Epidermal melanocyte (primary cell): ENCODE measurements at regions not wholly inside any gene's neighbourhood (a gene's known extent, or its start where the extent isn't known, plus 50 kb on each side); places are given as distances from the start of the nearest gene placed in this dataset.

Source experiments
- DNase-seq: peaks from one replicate; pipeline ENCODE4 v3.0.0; 2011; ENCODE audit warnings: low spot score; ENCODE audit not compliant: insufficient read length

DNA sequence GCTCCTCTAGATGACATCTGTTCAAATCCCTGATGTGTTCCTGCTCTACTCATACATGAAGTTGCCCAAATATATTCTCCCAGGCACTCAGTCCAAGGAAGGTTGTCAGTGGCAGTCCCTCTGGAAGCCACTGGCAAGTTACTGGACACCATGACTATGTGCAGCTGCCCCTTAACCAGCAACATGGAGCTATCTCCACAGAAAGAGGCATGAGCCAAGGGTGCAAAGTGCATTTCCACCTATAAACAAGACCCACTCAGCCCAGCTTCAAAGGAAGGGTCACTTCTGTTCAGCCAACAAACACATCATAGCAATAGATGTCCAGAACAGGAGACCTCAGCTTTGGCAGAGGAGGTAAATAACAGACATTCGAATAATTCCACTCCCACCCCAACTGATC, 217.6 kb upstream of the PMEPA1 start:
- DNase-seq: no peak

DNA sequence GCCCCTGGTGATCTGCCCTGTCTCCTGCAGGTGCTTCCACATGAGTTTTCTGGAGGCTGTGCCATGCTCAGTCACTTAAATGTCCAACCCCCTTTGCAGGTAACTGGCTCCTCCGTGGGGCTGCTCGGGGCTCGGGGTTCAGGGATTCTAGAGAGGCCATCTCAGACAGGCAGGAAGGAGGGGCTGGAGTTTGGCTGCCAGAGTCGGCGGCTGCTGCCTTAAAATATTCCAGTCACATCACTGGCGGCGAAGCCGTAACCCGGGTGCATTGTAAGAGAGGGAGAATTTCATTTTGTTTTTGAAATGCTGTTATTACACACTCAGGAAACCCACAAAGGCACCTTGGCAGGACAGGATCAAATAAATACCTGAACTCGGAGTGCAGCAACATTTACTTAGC, 212.9 kb upstream of the PMEPA1 start:
- DNase-seq: no peak

DNA sequence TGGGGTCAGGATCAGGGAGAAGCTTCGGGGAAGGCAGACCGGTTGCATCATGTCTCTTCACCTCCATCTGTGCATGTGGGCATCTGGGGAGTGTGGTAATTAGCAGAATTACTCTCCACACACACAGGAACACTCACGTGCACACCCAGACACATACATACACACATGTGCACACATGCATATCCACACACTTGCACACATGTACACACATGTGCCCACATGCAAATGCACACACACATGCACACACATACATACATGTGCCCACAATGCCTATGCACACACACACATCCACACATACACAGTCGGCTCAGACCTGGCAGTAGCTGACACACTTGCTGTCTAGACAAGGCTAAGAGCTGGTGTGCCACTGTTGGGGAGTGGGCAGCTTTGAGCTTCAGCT, 212.3 kb upstream of the PMEPA1 start:
- no peak for DNase-seq

DNA sequence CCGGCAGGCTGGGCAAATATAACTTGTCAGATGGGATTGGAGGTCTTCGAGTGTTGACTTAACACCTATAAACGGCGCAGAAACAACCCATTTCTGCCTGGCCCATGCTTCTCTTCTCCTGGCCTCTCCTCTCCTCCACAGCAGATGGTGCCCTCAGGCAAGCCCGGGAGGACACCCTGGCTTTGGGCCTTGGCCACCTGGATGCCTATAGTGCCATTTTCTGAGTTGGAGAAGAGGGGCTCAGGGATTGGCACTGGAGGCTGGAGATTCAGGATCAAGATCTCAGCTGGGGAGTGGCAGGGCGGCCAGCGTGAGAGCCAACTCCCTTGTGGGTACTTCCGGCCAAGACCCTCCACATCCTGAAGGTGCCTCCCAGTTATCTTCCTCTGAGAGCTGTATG, 211.9 kb upstream of the PMEPA1 start:
- no peak for DNase-seq

DNA sequence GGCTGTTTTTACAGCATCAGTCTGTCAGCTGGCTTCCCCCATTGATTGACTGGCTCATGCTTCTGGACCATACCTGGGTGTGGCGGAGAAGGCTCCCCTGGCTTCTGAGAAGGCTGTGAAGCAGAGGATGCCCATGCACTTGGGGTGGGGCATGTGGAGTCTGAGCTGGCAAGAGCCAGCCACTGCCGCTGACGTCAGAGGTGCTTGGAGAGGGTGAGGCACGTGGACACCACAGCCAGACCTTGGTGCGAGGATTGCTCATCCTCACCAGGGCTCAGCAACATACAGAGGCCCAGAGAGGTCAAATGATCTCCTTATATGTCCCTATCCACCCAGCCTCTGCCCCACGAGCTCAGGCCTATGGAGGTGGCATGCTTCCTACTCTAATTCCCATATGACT, 211.2 kb upstream of the PMEPA1 start:
- DNase-seq: no peak

DNA sequence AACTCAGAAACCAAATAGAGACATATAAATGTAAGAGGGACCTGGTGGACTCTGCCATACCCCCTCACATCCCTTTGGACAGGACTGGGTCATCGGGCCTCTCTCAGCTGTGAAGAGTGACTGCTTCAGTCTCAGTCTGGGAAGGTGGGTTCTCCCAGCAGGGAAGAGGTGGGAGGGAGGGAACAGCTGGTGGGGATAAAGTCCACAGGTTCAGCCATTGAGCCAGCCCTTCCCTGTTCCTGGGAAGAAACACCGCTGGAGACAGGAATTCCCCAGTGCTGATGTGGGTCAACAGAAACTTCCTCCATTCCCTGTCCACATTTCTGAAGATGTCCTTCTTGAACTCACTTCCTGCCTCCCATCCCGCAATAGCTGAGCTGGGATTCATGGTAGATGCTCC, 209.2 kb upstream of the PMEPA1 start:
- DNase-seq: no peak

DNA sequence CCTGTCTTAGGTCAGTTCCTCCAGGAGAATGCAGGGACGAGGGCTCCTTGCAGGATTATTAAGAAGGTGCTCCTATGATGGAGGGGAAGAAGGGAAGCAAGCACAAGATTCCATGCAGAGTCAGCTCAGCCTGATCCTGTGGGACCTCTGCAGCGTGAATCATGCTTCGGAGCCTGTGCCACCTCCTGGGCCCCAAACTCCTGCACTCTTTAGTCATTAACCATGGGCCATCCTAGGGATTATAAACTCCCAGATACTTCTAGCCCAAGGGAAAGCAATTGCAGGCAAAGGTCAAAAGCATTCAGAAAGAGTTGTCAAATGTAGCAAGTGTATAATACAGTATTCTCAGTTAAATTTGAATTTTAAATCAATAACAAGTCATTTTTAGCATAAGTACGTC, 208.7 kb upstream of the PMEPA1 start:
- no peak for DNase-seq

DNA sequence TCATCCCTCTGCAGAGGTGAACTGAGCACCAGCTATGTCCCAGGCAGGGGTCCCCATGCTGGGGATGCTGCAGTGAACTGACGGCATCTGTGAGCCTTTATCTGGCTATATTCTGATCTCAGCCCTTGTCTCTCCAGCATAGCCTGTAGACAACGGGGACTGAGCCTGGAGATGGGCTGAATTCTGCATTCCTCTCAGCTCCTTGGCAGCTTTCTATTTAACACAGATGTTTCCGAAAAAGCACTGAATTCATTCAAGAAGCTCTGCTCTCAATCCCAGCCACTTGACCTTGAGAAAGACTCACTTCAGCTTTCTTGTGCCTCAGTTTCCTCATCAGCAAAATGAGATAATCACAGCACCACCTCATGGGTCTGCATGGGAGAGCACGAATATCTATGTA, 204.4 kb upstream of the PMEPA1 start:
- DNase-seq: no peak

DNA sequence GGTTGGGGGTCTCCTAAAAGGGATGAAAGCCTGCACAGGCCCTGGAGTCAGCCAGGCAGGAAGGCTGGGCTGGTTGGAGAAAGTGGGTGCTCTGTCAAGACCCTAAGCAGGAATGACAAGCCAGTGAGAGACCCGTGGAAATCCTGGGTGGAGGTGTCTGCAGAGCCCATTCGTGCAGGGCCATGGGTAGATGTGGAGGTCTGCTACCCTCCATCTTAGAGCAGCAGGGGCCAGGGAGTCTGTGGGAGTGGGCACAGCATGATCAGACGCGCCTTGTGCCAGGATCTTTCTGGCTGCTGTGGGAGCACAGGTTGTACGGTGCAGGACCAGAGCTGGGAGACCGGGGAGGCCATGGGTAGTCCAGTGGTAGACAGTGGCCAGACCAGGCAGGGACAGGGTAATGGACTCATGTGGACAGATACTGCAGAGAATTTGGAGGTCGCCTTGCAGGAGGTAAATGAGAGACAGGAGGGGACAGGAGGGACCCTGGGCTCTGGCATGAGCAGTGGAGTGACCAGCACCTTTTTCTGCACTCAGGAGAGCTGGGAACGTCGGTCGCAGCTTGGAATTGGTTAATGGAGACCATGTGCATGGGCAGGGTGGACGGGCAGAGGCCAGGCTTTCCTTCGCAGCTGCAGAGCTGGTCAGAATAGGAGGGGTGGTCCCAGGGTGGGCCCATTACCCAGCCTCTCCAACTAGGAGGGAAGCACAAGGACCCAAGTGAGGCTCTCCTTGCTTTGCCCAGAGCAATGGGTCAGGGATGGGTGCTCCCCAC, 203.5 kb upstream of the PMEPA1 start:
- DNase-seq: no peak

DNA sequence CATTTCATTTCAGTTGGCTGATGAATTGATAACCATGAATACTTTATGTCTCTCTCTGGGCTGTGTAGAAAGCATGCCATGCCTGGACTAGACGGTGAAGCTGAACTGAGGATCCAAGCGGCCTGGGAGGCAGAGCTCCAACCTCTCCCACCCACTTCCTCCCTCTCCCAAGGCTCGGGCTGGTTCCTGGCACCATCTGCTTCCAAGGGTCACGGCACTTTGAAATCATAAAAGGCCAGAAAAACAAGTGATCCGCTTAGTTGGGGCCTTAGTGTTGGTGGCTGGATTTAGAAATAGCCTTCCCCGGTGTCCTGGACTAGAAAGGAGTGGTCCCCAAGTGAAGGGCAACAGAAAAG, 202.4 kb upstream of the PMEPA1 start:
- DNase-seq: no peak

DNA sequence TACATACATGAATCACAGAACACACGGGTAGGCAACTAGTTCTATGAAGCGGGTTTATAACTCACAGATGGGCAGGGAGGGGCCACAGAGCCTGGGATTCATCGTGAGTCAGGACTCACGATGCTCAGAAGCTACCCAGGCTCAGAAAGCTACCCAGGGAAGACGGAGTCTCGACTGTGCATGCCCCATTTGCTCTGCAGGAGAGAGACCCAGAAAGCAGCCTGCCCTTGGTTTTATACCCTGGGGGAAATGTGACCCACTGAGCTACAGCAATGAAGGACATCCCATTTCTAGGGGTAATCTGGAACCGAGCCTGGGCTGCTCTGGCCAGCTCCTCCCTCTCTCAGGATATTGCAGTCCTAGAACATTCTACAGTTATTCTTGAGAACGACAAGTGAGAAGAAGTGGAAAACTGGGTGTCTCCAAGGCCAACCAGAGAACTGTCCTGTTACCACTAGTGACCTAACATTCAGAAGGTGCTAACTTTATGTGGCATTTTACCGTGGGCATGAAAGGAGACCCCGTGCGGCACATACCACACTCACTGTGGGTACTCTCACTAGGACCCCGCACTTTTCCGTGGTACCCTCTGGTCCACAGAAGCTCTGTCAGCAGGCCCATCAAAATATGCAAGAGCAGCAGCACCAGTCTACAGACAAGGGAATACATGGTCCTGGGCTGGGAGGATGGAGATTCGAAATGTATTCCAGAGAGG, 201.9 kb upstream of the PMEPA1 start:
- no peak for DNase-seq

DNA sequence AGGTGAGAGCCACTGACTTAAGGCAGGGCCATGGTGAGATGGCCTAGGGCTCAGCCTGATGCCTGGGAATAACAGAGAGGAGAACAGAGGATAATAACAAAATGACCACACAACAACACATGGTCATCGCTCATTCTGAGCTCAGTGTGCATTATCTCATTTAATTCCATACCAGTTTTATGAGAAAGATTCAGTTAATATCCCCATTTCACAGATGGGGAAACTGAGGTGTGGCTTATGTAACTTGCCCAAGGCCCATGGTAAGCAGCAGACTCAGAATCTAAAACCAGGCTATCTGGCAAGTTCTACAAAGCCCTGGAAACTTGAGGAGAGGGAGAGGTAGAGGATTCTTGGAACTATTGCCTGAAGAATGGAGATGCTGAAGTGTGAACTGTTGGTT, 200.9 kb upstream of the PMEPA1 start:
- no peak for DNase-seq

DNA sequence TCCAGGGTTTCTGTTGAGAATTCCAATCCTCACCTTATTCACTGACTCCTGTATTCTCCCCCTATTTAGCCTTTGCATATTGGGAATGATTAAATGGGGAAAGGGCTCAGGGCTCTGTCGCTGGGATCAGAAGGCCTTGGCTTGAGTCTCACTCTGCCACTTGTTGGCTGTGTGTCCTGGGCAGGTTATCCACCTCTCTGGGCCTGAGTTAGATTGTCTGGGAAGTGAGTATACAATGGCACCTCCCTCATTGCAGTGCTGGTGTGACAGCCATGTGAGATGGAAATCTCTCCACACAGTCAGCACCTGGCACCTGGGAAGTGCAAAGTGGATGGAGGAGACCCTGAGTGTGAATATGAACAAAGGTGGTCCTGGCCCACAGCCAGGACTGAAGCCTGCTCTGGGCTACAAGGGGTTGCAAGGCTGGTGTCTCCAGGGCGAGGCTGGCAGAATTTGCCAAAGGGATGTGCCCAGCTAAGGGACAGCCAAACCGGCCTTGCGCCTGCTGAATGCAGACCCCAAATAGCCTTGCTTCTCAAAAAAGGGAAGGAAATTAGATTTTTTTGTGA, 200.0 kb upstream of the PMEPA1 start:
- DNase-seq: no peak

DNA sequence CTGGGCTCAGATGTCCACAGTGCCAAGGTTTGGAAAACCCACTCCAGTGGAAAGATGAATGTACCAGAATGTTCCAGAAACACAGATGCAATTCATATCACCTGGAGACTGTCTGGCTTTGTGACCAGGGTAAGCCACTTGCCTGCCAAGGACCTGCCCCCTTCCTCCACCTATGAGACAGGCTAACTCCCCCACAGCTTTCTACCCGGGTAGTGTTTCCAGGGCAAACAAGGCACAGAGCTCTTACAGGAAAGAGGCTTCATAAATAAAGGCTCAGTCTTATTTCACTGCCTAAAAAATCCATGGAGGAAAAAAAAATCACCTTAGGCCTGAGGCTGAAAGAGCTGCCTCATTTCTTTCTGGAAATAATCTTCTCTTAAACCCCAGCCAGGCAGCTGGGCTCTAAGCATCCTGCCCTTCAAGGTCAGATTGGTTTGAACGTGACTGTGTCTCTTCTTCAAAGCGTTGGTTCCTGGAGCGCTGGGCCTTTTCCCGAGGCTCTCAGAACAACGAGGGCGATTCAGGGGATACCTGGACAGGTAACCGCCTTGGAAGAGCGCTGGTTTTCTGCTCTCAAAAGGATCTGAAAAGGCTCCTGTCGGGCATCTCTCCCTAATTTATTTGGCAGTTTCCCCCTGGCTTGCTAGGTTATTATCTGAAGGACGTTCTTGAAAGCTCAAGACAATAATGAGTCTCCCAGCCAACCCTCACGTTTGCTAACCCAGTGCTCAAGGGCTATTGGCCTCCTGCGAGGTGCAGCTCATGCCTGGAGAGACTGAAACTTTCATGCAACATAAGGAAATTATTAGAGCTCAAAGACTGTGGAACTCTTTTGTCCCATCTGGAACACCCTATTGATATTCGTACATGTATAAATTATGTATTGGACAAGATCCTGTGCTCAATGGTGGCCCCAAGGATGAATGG, 199.2 kb upstream of the PMEPA1 start:
- DNase-seq: no peak

DNA sequence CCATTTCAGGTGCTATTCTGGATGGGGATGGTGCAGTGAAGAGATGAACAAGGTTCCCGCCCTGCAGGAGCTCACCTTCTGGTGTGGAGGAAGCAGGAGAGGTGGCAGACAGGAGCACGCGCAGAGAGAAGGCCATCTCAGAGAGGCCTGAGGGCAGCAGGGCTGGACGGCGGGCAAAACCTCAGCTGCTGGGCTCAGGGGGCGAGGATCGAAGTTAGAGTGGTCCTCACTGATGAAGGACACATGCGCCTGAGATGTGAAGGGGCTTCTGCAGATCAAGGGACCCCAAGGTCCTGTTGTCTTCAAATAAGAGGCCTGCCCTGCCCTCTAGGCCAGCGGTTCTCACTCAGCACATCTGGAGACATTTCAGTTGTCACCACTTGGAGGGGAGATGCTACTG, 198.4 kb upstream of the PMEPA1 start:
- DNase-seq: no peak

DNA sequence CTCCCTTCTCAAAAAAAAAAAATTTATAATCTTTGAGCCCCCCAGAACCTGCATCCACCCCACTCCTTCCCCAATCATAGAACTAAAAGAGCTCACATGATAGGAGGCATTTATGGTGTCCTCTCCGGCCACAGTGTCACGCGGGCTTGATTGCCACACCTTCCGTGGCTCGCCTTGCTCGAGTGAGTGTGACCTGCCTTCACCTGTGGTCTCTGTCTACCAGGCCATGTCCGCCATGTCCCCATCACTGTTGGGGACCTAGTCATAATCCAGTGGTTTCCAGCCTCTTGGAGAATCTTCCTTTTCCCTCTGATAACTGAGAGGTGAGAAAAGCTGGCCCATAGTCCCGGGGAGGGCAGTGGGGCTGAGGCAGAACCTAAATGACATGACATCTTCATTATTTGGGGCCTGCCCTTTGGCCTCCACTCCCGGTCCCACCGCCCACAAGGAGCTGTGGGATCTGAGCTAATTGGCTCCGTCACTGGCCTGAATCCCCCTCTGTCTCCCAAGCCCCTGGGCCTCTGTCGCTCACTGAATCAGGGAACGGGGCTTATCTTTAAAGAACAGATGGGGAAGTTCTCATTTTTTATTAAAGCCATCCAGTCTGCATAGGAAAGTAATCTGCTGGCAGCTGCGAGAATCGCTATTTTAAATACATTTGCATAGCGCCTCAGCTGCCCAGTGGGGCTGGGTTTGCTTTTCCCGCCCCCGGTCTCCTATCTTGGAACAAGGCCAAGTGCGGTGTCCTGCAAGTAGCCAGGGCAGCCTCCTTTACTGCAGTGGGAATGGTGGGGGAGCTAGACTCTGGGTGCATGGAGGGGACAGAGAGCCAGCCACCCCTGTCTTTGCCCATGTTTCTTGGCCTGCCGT, 197.6 kb upstream of the PMEPA1 start:
- DNase-seq: no peak

DNA sequence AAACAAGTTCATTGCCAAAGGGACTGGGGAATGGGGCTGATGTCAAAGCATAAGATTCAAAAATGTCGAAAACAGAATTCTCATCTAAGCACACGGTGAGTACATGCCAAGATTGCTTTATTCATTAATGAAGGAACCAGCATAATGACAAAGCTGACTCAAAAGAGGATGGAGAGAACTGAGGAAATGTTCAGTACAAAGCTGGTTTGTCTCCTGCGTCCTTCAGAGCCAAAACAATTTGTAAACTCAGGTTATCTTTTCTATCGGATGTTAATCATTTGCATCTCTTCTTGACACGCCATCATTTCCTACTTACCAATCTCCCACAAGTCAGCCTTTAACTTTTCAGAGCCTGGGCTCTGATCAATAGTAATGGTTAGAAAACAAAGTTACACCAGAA, 195.6 kb upstream of the PMEPA1 start:
- DNase-seq: no peak

DNA sequence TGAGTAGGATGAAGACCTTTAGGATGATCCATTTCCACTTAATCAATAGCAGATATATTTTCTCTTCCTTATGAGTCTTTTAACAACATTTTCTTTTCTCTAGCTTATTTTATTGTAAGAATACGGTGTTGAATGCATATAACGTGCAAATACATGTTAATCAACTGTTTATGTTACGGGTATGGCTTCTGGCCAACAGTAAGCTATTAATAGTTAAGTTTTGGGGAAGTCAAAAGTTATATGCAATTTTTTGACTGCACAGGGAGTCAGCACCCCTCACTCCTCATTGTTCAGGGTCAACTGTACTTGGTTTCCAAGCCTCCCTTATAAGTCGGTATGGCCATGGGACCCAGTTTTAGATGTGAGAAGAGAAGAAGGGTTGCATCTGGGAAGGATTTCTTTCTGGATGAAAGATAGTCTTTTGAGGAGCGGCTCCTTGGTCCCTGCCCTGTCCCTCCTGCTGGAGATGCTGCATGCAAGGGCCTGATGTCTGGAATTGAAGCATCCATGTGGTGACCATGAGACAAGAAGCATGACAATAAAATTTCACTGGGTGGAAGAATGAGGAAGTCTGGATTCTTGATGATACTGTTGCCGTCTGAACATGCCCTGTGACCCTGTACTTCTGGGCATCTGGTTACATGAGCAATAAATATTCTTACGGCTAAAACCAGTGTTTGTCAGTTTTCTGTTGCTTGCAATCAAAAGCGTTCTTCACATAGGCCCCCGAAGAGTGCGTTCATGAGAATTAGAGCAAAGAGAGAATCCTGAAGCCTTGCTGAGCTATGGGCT, 194.7 kb upstream of the PMEPA1 start:
- DNase-seq: no peak

DNA sequence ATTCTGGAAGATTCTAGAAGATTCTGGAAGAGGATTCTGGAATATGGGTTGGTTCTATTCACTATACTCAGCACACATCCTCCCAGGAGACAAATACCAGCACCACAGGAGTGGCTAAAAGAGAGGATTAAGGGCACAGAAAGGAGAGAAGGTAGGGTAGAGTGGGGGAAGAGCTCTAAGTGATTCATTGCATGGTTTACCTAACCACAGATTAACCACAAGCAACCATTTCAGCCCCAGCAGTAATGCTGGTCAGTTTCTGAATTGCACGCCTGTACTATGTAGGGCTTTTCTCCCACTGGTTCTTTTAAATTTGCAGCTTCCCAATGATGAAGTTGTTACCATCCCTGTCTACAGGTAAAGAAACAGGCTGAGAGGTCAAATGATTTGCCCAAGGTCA, 192.7 kb upstream of the PMEPA1 start:
- peak; percentile 50 for DNase-seq

DNA sequence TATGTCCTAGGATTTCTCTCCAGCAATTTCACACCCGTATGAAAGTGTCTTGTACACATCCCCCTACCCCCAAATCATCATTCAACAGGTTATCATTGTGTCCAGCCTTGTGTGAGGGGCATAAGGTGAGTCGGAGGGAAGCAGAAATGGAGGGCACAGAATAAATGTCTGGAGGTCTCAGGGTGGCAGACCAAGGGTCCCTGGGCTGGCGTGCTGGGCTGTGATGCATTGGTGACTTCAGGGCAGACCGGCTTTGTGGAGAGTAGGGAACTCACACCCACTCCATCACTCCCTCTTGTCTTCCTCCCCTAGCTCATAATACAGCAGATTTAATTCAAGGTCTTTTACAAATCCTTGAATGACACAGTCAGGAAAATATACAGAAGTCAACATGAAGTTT, 191.7 kb upstream of the PMEPA1 start:
- no peak for DNase-seq
